Common myeloid progenitor, CD34-positive (primary cell): ENCODE measurements at regions not wholly inside any gene's neighbourhood (a gene's known extent, or its start where the extent isn't known, plus 50 kb on each side); places are given as distances from the start of the nearest gene placed in this dataset.

ENCODE experiments used
- CTCF ChIA-PET: fragments of 350-600 bp; sonication (Branson Sonifier 250); formaldehyde crosslinking; loops from one replicate; lab custom pipeline; 2021; ENCODE audit warnings: antibody characterized with exemption; lab: Charles Lee
- POLR2A ChIA-PET: fragments of 350-600 bp; sonication (Branson Sonifier 250); formaldehyde crosslinking; loops from one replicate; lab custom pipeline; 2021; ENCODE audit warnings: antibody characterized with exemption; lab: Charles Lee
- DNase-seq, 3 donors: peaks; one replicate each; pipeline versions ENCODE4 v3.0.0 to v3.0.0-alpha.2; 2013
- H3K27ac ChIP-seq, 2 experiments: 1 replicate in 1 of 2; 2 replicates in 1 of 2; pipeline ENCODE4 v1.7.0; 2013; ENCODE audit warnings: inconsistent platforms in 2 of 2, low read length in 2 of 2, mild to moderate bottlenecking in 2 of 2, low read depth in 1 of 2, moderate library complexity in 1 of 2; ENCODE audit not compliant: severe bottlenecking in 2 of 2, insufficient read depth in 1 of 2, poor library complexity in 1 of 2
- H3K27me3 ChIP-seq, 5 experiments: replicated peaks in 2 of 5; 1 replicate in 3 of 5; 2 replicates in 2 of 5; pipeline versions ENCODE4 v1.6.1 to v1.7.0; 2013; ENCODE audit warnings: low read length in 4 of 5, mild to moderate bottlenecking in 2 of 5, moderate library complexity in 2 of 5, inconsistent platforms in 1 of 5; ENCODE audit not compliant: insufficient read depth in 5 of 5, control insufficient read depth in 4 of 5
- H3K36me3 ChIP-seq, 4 experiments: 1 replicate in 2 of 4; 2 replicates in 2 of 4; pipeline versions ENCODE4 v1.6.1 to v1.7.0; 2013; ENCODE audit warnings: low read length in 3 of 4, control low read depth in 1 of 4, mild to moderate bottlenecking in 1 of 4; ENCODE audit not compliant: control insufficient read depth in 4 of 4, insufficient read depth in 4 of 4
- H3K4me1 ChIP-seq, 4 experiments: 1 replicate in 3 of 4; 2 replicates in 1 of 4; pipeline versions ENCODE4 v1.6.1 to v1.7.1; 2013; ENCODE audit warnings: low read length in 3 of 4, mild to moderate bottlenecking in 3 of 4, control low read depth in 1 of 4, inconsistent platforms in 1 of 4, moderate library complexity in 1 of 4; ENCODE audit not compliant: control insufficient read depth in 4 of 4, insufficient read depth in 4 of 4; ENCODE audit errors: control extremely low read depth in 1 of 4
- H3K4me3 ChIP-seq, 7 experiments: 1 replicate in 4 of 7; 2 replicates in 3 of 7; pipeline versions ENCODE4 v1.5.1 to v1.7.0; 2013; ENCODE audit warnings: mild to moderate bottlenecking in 7 of 7, low read length in 6 of 7, moderate library complexity in 6 of 7, inconsistent platforms in 2 of 7, low read depth in 2 of 7, control low read depth in 1 of 7; ENCODE audit not compliant: insufficient read depth in 4 of 7, control insufficient read depth in 1 of 7; ENCODE audit errors: extremely low read depth in 1 of 7
- H3K9me3 ChIP-seq, 5 experiments: 1 replicate in 4 of 5; 2 replicates in 1 of 5; pipeline versions ENCODE4 v1.6.1 to v1.7.1; 2013; ENCODE audit warnings: low read length in 4 of 5, mild to moderate bottlenecking in 2 of 5, inconsistent platforms in 1 of 5, low read depth in 1 of 5, moderate library complexity in 1 of 5; ENCODE audit not compliant: control insufficient read depth in 4 of 5, insufficient read depth in 2 of 5; ENCODE audit errors: control extremely low read depth in 1 of 5
- WGBS: methylation state at CpG from one replicate; pipeline ENCODE4 v1.1.5; 2013; ENCODE audit not compliant: insufficient coverage; 5-methylcytosine and 5-hydroxymethylcytosine counted together

DNA sequence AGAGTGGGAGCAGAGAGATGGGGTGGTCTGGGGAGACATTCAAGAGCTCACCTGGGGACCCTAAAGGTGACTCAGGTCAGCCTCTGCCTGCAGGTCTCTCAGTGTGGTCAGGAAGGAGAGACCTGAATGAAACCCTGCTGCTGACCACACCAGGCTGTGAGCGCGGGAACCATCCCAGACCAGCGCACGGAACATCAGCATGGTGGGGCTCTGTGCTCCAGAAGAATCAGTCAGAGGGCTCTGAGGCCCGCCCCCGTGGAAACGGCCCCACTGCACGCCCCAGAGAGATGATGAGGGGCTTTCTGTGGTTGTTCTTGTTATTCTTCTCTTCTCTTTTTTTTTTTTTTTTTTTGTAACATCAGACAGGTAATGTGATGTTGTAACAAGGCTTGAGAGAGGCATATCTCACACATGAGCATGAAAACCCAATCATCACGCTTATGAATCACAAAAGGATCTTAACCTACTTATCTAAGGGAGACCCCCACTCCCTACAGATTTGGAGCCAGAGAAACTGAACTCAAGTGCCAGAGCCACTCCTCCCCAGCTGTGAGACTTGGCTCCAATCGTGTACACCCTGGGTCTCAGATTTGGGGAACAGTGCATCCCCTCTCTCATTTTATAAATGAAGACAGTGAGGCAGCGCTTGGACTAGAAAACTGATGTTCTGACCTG lies 302.2 kb downstream of the EIPR1 start:
- POLR2A ChIA-PET = no interaction called here
- peaks cover 0 to 3% (median 0%) of the 10 kb centered on the region in 5 experiments for H3K9me3 ChIP-seq
- whole genome bisulfite sequencing = 91% methylated on average over 4 of the region's 11 CpGs
- H3K4me1 ChIP-seq = no peaks in the 10 kb centered on the region
- H3K36me3 ChIP-seq = no peaks in the 10 kb centered on the region
- H3K4me3 ChIP-seq = no peak overlapping the region
- CTCF ChIA-PET = no interaction called here
- H3K27me3 ChIP-seq = peaks cover 0 to 4% (median 0%) of the 10 kb centered on the region in 5 experiments
- no peak overlapping the region for H3K27ac ChIP-seq
- no peak for DNase-seq

DNA sequence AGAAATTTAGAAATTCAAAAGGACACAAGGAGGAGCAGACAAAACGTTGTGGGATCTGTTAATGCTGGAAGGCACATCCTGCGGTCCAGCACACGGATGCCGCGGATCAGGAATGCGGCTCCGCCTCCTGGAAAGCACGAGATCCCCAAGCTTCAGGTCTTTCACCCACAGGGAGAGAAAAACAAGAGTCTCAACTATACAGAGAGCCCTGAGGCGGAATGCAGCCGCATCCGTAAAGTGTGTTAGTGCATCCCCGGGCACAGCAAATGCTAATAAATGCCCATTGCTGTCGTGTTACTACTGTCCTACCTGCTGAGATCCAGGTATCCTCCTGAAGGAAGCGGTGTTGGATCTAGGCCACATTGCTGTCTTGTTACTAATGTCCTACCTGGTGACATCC lies 303.9 kb downstream of the EIPR1 start:
- peaks cover 0 to 4% (median 0%) of the 10 kb centered on the region in 5 experiments for H3K27me3 ChIP-seq
- peaks cover 0 to 2% (median 0%) of the 10 kb centered on the region in 5 experiments for H3K9me3 ChIP-seq
- no peak for DNase-seq
- ChIA-PET POLR2A (no interaction called here), CTCF (no interaction called here)
- H3K4me1 ChIP-seq = no peaks in the 10 kb centered on the region
- no peak overlapping the region for H3K4me3 ChIP-seq
- H3K36me3 ChIP-seq = no peaks in the 10 kb centered on the region
- WGBS = 84% methylated on average over 14 of the region's 14 CpGs
- no peak overlapping the region for H3K27ac ChIP-seq

DNA sequence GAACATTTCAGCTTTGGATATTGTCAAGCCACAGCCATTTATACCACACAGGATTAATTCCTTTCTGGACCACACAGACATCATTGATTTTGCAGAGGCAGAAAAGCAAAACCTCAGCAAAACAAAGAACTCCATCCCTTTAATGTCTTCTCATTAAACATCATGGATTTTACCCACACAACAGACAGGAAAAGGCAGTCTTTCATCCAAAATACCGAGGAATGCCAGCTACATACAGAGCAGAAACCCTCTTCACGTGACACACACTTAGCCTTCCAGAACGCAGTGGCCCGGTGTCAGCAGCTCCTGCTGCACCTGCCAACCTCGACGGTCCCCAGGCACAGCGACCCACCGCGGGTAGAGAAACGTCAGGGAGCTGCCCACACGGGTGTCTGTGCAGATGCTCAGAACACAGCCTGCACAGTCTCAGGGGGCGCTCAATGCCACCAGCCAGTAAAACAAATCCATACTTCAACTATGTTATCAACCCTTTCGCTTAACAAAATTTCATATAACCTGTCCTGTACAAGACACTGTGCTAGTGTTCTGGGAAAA lies 304.5 kb downstream of the EIPR1 start:
- Histone ChIP-seq H3K36me3 (no peaks in the 10 kb centered on the region), H3K4me3 (no peak overlapping the region), H3K27ac (no peak overlapping the region), H3K4me1 (no peaks in the 10 kb centered on the region), H3K9me3 (peaks cover 0 to 2% (median 0%) of the 10 kb centered on the region in 5 experiments), H3K27me3 (peaks cover 0 to 4% (median 0%) of the 10 kb centered on the region in 5 experiments)
- WGBS = 91% methylated on average over 10 of the region's 13 CpGs
- ChIA-PET POLR2A (no interaction called here), CTCF (no interaction called here)
- no peak for DNase-seq

DNA sequence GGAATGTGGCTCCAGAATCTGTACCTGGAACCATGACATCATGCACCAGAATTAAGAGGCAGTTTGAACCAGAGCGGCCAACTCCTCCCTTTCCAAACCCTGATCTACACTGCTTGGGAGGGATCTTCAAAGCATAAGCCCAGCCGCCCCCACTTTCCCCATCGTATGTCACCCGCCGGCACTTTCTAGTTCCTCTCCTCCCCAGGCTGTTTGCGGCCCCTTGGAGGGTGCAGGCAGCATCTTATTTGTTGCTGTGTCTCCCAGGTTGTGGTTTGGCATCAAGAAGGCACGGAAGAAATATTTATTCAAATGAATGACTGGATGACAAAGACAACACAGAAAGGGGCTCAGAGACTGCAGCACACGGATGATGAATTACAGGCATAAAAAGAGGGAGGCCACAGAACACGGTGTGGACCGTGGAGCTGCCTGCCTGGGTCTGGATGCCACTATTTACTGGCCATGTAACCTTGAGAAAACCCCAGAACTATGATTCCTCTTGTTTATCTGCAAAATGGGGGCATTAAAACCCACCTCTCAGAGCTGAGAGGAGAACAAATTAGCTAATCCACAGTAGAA lies 305.8 kb downstream of the EIPR1 start:
- CTCF ChIA-PET = no interaction called here
- POLR2A ChIA-PET = no interaction called here
- peaks cover 0 to 2% (median 0%) of the 10 kb centered on the region in 5 experiments for H3K9me3 ChIP-seq
- H3K4me1 ChIP-seq = no peaks in the 10 kb centered on the region
- H3K36me3 ChIP-seq = no peaks in the 10 kb centered on the region
- DNase-seq = no peak
- H3K27me3 ChIP-seq = peaks cover 0 to 8% (median 0%) of the 10 kb centered on the region in 5 experiments
- H3K27ac ChIP-seq = no peak overlapping the region
- H3K4me3 ChIP-seq = no peak overlapping the region
- 88% methylated on average over 8 of the region's 10 CpGs for WGBS

DNA sequence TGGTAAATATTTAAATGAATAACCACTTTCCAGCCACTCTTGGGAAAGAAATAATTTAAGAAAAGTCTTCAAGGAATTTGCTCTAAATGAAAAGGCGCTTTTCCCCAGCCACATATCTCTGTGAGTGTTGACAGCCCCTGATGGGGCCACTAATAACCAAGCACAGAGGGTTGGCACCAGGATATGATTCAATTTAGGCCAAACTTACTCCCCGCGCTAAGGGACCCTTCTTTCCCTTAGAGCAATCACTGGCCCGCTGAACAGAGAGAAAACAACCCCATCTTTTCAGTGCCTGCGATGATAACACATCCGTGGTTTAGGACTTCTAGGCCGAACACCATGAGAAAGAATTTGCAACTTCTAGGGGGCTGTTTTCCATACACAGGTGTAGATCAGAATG lies 310.8 kb downstream of the EIPR1 start:
- CTCF ChIA-PET = no interaction called here

DNA sequence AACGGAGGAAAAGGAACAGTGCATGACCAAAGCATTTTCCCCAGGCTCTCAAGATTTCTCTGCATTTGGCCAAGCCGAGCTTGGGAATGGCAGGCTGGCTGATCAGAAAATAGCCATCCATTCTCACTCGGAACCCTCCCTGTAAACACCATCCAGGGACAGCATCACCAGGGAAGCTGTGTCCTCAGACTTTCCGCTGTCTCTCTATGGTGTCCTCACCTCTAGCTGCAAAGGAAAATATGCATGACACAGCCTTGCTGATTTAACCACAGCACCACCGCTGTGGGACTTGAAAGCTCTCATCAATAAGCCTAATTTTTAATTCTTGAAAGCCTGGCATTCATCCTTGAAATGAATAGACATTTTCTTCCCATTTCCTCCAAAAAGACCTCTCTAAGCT lies 311.7 kb downstream of the EIPR1 start:
- Histone ChIP-seq H3K4me3 (no peak overlapping the region), H3K27ac (no peak overlapping the region), H3K9me3 (peaks cover 0 to 2% (median 0%) of the 10 kb centered on the region in 5 experiments), H3K4me1 (no peaks in the 10 kb centered on the region), H3K27me3 (peaks cover 0 to 5% (median 0%) of the 10 kb centered on the region in 5 experiments), H3K36me3 (no peaks in the 10 kb centered on the region)
- DNase-seq = no peak
- ChIA-PET CTCF (no interaction called here), POLR2A (no interaction called here)
- WGBS = 93% methylated on average over 3 of the region's 5 CpGs

More for the DNA sequence above, 310.8 kb downstream of the EIPR1 start:
- peaks cover 0 to 5% (median 0%) of the 10 kb centered on the region in 5 experiments for H3K27me3 ChIP-seq
- H3K9me3 ChIP-seq = peaks cover 0 to 2% (median 0%) of the 10 kb centered on the region in 5 experiments
- H3K27ac ChIP-seq = no peak overlapping the region
- POLR2A ChIA-PET = no interaction called here
- H3K4me1 ChIP-seq = no peaks in the 10 kb centered on the region
- no peak overlapping the region for H3K4me3 ChIP-seq
- WGBS = 98% methylated on average over 6 of the region's 7 CpGs
- no peak for DNase-seq
- no peaks in the 10 kb centered on the region for H3K36me3 ChIP-seq
